ENCODE measurements at regions not wholly inside any gene's neighbourhood (a gene's known extent, or its start where the extent isn't known, plus 50 kb on each side); places are given as distances from the start of the nearest gene placed in this dataset.

DNA sequence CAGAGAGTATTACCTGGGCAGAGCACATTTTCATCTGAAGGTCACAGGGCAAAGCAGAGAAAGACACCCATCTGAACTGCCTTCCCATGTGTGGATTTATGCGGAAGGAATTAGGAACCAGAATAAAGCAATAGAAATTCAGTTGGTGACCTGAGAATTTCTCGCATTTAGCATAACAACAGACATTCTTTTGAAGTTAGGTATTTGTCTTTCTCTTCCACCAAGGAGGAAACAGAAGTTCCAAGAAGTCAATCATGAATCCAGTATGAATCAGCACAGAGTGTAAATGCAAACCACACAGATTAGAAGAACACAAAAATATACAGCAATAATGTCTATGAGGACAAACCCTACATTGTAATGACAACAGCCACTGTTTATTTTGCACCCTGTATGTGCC, 515.2 kb upstream of the BRINP1 start:
- no TSS peak for BruUV-seq (replicated peaks)
- intact Hi-C loops (cut with micrococcal nuclease; ENCODE audit: unreplicated experiment) = no loop called here
- H3K9me3 ChIP-seq (ENCODE audit: low read depth, low read length, poor library complexity, severe bottlenecking) = no peaks in the 10 kb centered on the region
- no peak overlapping the region for H3K4me3 ChIP-seq (ENCODE audit: low read depth, low read length, poor library complexity, severe bottlenecking)
- no peaks in the 10 kb centered on the region for H3K4me1 ChIP-seq (ENCODE audit: insufficient read depth, low read length, poor library complexity, severe bottlenecking)
- no peaks in the 10 kb centered on the region for H3K27me3 ChIP-seq (replicated peaks; ENCODE audit: insufficient read depth, low read depth, low read length, poor library complexity)
- no peak for TF ChIP-seq CTCF (conservative IDR thresholded peaks at IDR 0.05; ENCODE audit: low read depth, low read length)
- POLR2A ChIA-PET (ENCODE audit: low non-redundant PET) = no interaction called here
- no peaks in the 10 kb centered on the region for H3K36me3 ChIP-seq (ENCODE audit: insufficient read depth, low read length, poor library complexity, severe bottlenecking)
- DNase-seq (ENCODE audit: low spot score) = no peak
- no peak overlapping the region for H3K27ac ChIP-seq (ENCODE audit: low read depth, low read length, poor library complexity, severe bottlenecking)
- CTCF ChIA-PET = no interaction called here

DNA sequence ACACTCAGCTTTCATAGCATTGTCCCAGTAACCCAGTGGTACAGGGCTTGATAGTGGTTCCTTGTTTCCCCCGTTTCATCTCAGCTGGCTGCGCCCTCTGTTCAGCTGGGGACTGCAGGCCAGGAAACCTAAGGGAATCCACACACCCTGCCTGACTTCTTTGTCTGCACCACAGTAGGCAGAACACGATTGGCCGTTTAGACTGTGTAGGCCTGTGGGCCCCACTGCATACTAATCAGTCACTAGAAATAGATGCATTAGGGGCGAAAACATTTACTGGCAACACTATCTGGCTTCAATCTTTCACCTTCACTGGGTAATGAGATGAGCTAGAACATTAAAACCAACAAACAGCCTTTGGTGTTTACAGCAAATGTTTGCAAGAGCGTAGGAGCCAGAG, 512.7 kb upstream of the BRINP1 start:
- POLR2A ChIA-PET (ENCODE audit: low non-redundant PET) = no interaction called here
- CTCF ChIA-PET = no interaction called here
- DNase-seq (ENCODE audit: low spot score) = no peak

GRCh38 chr9:119880361-119880760, 511.1 kb upstream of the BRINP1 start:
- Histone ChIP-seq H3K9me3 (ENCODE audit: low read depth, low read length, poor library complexity, severe bottlenecking) (no peaks in the 10 kb centered on the region), H3K36me3 (ENCODE audit: insufficient read depth, low read length, poor library complexity, severe bottlenecking) (no peaks in the 10 kb centered on the region), H3K4me1 (ENCODE audit: insufficient read depth, low read length, poor library complexity, severe bottlenecking) (no peaks in the 10 kb centered on the region), H3K27me3 (replicated peaks; ENCODE audit: insufficient read depth, low read depth, low read length, poor library complexity) (no peaks in the 10 kb centered on the region), H3K4me3 (ENCODE audit: low read depth, low read length, poor library complexity, severe bottlenecking) (no peak overlapping the region), H3K27ac (ENCODE audit: low read depth, low read length, poor library complexity, severe bottlenecking) (no peak overlapping the region)
- BruUV-seq (replicated peaks) = no TSS peak
- ChIA-PET CTCF (no interaction called here), POLR2A (ENCODE audit: low non-redundant PET) (no interaction called here)
- DNase-seq (ENCODE audit: low spot score) = no peak
- TF ChIP-seq EZH2 (IDR thresholded peaks at IDR 0.05; ENCODE audit: borderline replicate concordance, low read depth, low read length, poor library complexity, severe bottlenecking) (no peak), CTCF (conservative IDR thresholded peaks at IDR 0.05; ENCODE audit: low read depth, low read length) (no peak)
- intact Hi-C loops (cut with micrococcal nuclease; ENCODE audit: unreplicated experiment) = no loop called here

More for the DNA sequence above, 512.7 kb upstream of the BRINP1 start:
- Histone ChIP-seq H3K9me3 (ENCODE audit: low read depth, low read length, poor library complexity, severe bottlenecking) (no peaks in the 10 kb centered on the region), H3K36me3 (ENCODE audit: insufficient read depth, low read length, poor library complexity, severe bottlenecking) (no peaks in the 10 kb centered on the region), H3K27me3 (replicated peaks; ENCODE audit: insufficient read depth, low read depth, low read length, poor library complexity) (no peaks in the 10 kb centered on the region), H3K27ac (ENCODE audit: low read depth, low read length, poor library complexity, severe bottlenecking) (no peak overlapping the region), H3K4me1 (ENCODE audit: insufficient read depth, low read length, poor library complexity, severe bottlenecking) (no peaks in the 10 kb centered on the region), H3K4me3 (ENCODE audit: low read depth, low read length, poor library complexity, severe bottlenecking) (no peak overlapping the region)
- intact Hi-C loops (cut with micrococcal nuclease; ENCODE audit: unreplicated experiment) = no loop called here
- BruUV-seq (replicated peaks) = no TSS peak
- no peak for TF ChIP-seq EZH2 (IDR thresholded peaks at IDR 0.05; ENCODE audit: borderline replicate concordance, low read depth, low read length, poor library complexity, severe bottlenecking)
- no peak for TF ChIP-seq CTCF (conservative IDR thresholded peaks at IDR 0.05; ENCODE audit: low read depth, low read length)
